ENCODE measurements at regions not wholly inside any gene's neighbourhood (a gene's known extent, or its start where the extent isn't known, plus 50 kb on each side); places are given as distances from the start of the nearest gene placed in this dataset.

GRCh38 chr9:105087910-105088898 lies 156.2 kb upstream of the SLC44A1 start:
- no peaks in the 10 kb centered on the region for H3K27me3 ChIP-seq (replicated peaks; ENCODE audit: control insufficient read depth, insufficient read depth, low read length, poor library complexity, severe bottlenecking)
- no peak for DNase-seq
- no peaks in the 10 kb centered on the region for H3K4me1 ChIP-seq (ENCODE audit: control insufficient read depth, insufficient read depth, low read length, poor library complexity, severe bottlenecking)
- no peak overlapping the region for H3K4me3 ChIP-seq (ENCODE audit: insufficient read depth, low read depth, low read length, poor library complexity, severe bottlenecking)
- no peaks in the 10 kb centered on the region for H3K36me3 ChIP-seq (ENCODE audit: control insufficient read depth, insufficient read depth, low read length)
- H3K9me3 ChIP-seq (ENCODE audit: control insufficient read depth, low read length): no peaks in the 10 kb centered on the region
- no peak overlapping the region for H3K27ac ChIP-seq (ENCODE audit: insufficient read depth, low read length, poor library complexity, severe bottlenecking)

GRCh38 chr9:105089874-105090273 lies 154.6 kb upstream of the SLC44A1 start:
- H3K36me3 ChIP-seq (ENCODE audit: control insufficient read depth, insufficient read depth, low read length): no peaks in the 10 kb centered on the region
- H3K9me3 ChIP-seq (ENCODE audit: control insufficient read depth, low read length): no peaks in the 10 kb centered on the region
- DNase-seq: no peak
- H3K4me3 ChIP-seq (ENCODE audit: insufficient read depth, low read depth, low read length, poor library complexity, severe bottlenecking): no peak overlapping the region
- no peaks in the 10 kb centered on the region for H3K27me3 ChIP-seq (replicated peaks; ENCODE audit: control insufficient read depth, insufficient read depth, low read length, poor library complexity, severe bottlenecking)
- H3K4me1 ChIP-seq (ENCODE audit: control insufficient read depth, insufficient read depth, low read length, poor library complexity, severe bottlenecking): no peaks in the 10 kb centered on the region
- H3K27ac ChIP-seq (ENCODE audit: insufficient read depth, low read length, poor library complexity, severe bottlenecking): no peak overlapping the region

GRCh38 chr9:105091004-105091640 lies 153.3 kb upstream of the SLC44A1 start:
- Histone ChIP-seq H3K4me1 (ENCODE audit: control insufficient read depth, insufficient read depth, low read length, poor library complexity, severe bottlenecking) (no peaks in the 10 kb centered on the region), H3K27ac (ENCODE audit: insufficient read depth, low read length, poor library complexity, severe bottlenecking) (no peak overlapping the region), H3K36me3 (ENCODE audit: control insufficient read depth, insufficient read depth, low read length) (no peaks in the 10 kb centered on the region), H3K27me3 (replicated peaks; ENCODE audit: control insufficient read depth, insufficient read depth, low read length, poor library complexity, severe bottlenecking) (no peaks in the 10 kb centered on the region), H3K9me3 (ENCODE audit: control insufficient read depth, low read length) (no peaks in the 10 kb centered on the region), H3K4me3 (ENCODE audit: insufficient read depth, low read depth, low read length, poor library complexity, severe bottlenecking) (no peak overlapping the region)
- DNase-seq: no peak

- Histone ChIP-seq H3K4me1 (ENCODE audit: control insufficient read depth, insufficient read depth, low read length, poor library complexity, severe bottlenecking) (no peaks in the 10 kb centered on the region), H3K27ac (ENCODE audit: insufficient read depth, low read length, poor library complexity, severe bottlenecking) (no peak overlapping the region), H3K27me3 (replicated peaks; ENCODE audit: control insufficient read depth, insufficient read depth, low read length, poor library complexity, severe bottlenecking) (no peaks in the 10 kb centered on the region), H3K36me3 (ENCODE audit: control insufficient read depth, insufficient read depth, low read length) (no peaks in the 10 kb centered on the region), H3K4me3 (ENCODE audit: insufficient read depth, low read depth, low read length, poor library complexity, severe bottlenecking) (no peak overlapping the region), H3K9me3 (ENCODE audit: control insufficient read depth, low read length) (no peaks in the 10 kb centered on the region)
- DNase-seq: no peak
Measured at GRCh38 chr9:105093685-105094084, 150.8 kb upstream of the SLC44A1 start.

GRCh38 chr9:105098370-105098769 lies 146.1 kb upstream of the SLC44A1 start:
- H3K9me3 ChIP-seq (ENCODE audit: control insufficient read depth, low read length): no peaks in the 10 kb centered on the region
- no peaks in the 10 kb centered on the region for H3K4me1 ChIP-seq (ENCODE audit: control insufficient read depth, insufficient read depth, low read length, poor library complexity, severe bottlenecking)
- no peak overlapping the region for H3K4me3 ChIP-seq (ENCODE audit: insufficient read depth, low read depth, low read length, poor library complexity, severe bottlenecking)
- H3K27ac ChIP-seq (ENCODE audit: insufficient read depth, low read length, poor library complexity, severe bottlenecking): no peak overlapping the region
- H3K36me3 ChIP-seq (ENCODE audit: control insufficient read depth, insufficient read depth, low read length): no peaks in the 10 kb centered on the region
- H3K27me3 ChIP-seq (replicated peaks; ENCODE audit: control insufficient read depth, insufficient read depth, low read length, poor library complexity, severe bottlenecking): no peaks in the 10 kb centered on the region
- DNase-seq: no peak

GRCh38 chr9:105103776-105104175 lies 140.7 kb upstream of the SLC44A1 start:
- H3K27me3 ChIP-seq (replicated peaks; ENCODE audit: control insufficient read depth, insufficient read depth, low read length, poor library complexity, severe bottlenecking): no peaks in the 10 kb centered on the region
- H3K27ac ChIP-seq (ENCODE audit: insufficient read depth, low read length, poor library complexity, severe bottlenecking): no peak overlapping the region
- H3K4me1 ChIP-seq (ENCODE audit: control insufficient read depth, insufficient read depth, low read length, poor library complexity, severe bottlenecking): no peaks in the 10 kb centered on the region
- no peak overlapping the region for H3K4me3 ChIP-seq (ENCODE audit: insufficient read depth, low read depth, low read length, poor library complexity, severe bottlenecking)
- DNase-seq: no peak
- H3K36me3 ChIP-seq (ENCODE audit: control insufficient read depth, insufficient read depth, low read length): no peaks in the 10 kb centered on the region
- H3K9me3 ChIP-seq (ENCODE audit: control insufficient read depth, low read length): no peaks in the 10 kb centered on the region

- no peak for DNase-seq
- Histone ChIP-seq H3K9me3 (ENCODE audit: control insufficient read depth, low read length) (no peaks in the 10 kb centered on the region), H3K4me3 (ENCODE audit: insufficient read depth, low read depth, low read length, poor library complexity, severe bottlenecking) (no peak overlapping the region), H3K27me3 (replicated peaks; ENCODE audit: control insufficient read depth, insufficient read depth, low read length, poor library complexity, severe bottlenecking) (no peaks in the 10 kb centered on the region), H3K36me3 (ENCODE audit: control insufficient read depth, insufficient read depth, low read length) (no peaks in the 10 kb centered on the region), H3K27ac (ENCODE audit: insufficient read depth, low read length, poor library complexity, severe bottlenecking) (no peak overlapping the region), H3K4me1 (ENCODE audit: control insufficient read depth, insufficient read depth, low read length, poor library complexity, severe bottlenecking) (peaks cover 19% of the 10 kb centered on the region)
Measured at GRCh38 chr9:105114318-105114717, 130.1 kb upstream of the SLC44A1 start.

GRCh38 chr9:105114964-105115728 lies 129.3 kb upstream of the SLC44A1 start:
- no peak overlapping the region for H3K4me3 ChIP-seq (ENCODE audit: insufficient read depth, low read depth, low read length, poor library complexity, severe bottlenecking)
- no peak overlapping the region for H3K27ac ChIP-seq (ENCODE audit: insufficient read depth, low read length, poor library complexity, severe bottlenecking)
- H3K36me3 ChIP-seq (ENCODE audit: control insufficient read depth, insufficient read depth, low read length): no peaks in the 10 kb centered on the region
- peak in 1 of 3 donors; percentile 6 for DNase-seq
- H3K4me1 ChIP-seq (ENCODE audit: control insufficient read depth, insufficient read depth, low read length, poor library complexity, severe bottlenecking): peaks cover 19% of the 10 kb centered on the region
- no peaks in the 10 kb centered on the region for H3K9me3 ChIP-seq (ENCODE audit: control insufficient read depth, low read length)
- H3K27me3 ChIP-seq (replicated peaks; ENCODE audit: control insufficient read depth, insufficient read depth, low read length, poor library complexity, severe bottlenecking): no peaks in the 10 kb centered on the region

- peaks cover 19% of the 10 kb centered on the region for H3K4me1 ChIP-seq (ENCODE audit: control insufficient read depth, insufficient read depth, low read length, poor library complexity, severe bottlenecking)
- no peak overlapping the region for H3K27ac ChIP-seq (ENCODE audit: insufficient read depth, low read length, poor library complexity, severe bottlenecking)
- H3K27me3 ChIP-seq (replicated peaks; ENCODE audit: control insufficient read depth, insufficient read depth, low read length, poor library complexity, severe bottlenecking): no peaks in the 10 kb centered on the region
- H3K4me3 ChIP-seq (ENCODE audit: insufficient read depth, low read depth, low read length, poor library complexity, severe bottlenecking): no peak overlapping the region
- DNase-seq: no peak
- H3K9me3 ChIP-seq (ENCODE audit: control insufficient read depth, low read length): no peaks in the 10 kb centered on the region
- no peaks in the 10 kb centered on the region for H3K36me3 ChIP-seq (ENCODE audit: control insufficient read depth, insufficient read depth, low read length)
Measured at GRCh38 chr9:105116052-105116868, 128.2 kb upstream of the SLC44A1 start.

Measured in effector memory CD4-positive, alpha-beta T cell (primary cell).